OCI-LY7 (cell line): ENCODE measurements at regions not wholly inside any gene's neighbourhood (a gene's known extent, or its start where the extent isn't known, plus 50 kb on each side); places are given as distances from the start of the nearest gene placed in this dataset.

ENCODE experiments used
- EZH2phosphoT487 ChIP-seq: fragments of 200-600 bp; sonication (generic); IDR thresholded peaks from 2 replicates; pipeline ENCODE4 v1.6.1; 2018; ENCODE audit warnings: low read depth, borderline replicate concordance, mild to moderate bottlenecking, mixed run types, antibody characterized with exemption, low read length, moderate library complexity, mixed read lengths
- TF ChIP-seq, protein P1 (sequence below): fragments of 200-600 bp; sonication (generic); conservative IDR thresholded peaks from 2 replicates; pipeline ENCODE4 v1.5.1; 2014; ENCODE audit warnings: mild to moderate bottlenecking, antibody characterized with exemption, low read length, moderate library complexity, mixed read lengths

- TF ChIP-seq, protein P1, sequence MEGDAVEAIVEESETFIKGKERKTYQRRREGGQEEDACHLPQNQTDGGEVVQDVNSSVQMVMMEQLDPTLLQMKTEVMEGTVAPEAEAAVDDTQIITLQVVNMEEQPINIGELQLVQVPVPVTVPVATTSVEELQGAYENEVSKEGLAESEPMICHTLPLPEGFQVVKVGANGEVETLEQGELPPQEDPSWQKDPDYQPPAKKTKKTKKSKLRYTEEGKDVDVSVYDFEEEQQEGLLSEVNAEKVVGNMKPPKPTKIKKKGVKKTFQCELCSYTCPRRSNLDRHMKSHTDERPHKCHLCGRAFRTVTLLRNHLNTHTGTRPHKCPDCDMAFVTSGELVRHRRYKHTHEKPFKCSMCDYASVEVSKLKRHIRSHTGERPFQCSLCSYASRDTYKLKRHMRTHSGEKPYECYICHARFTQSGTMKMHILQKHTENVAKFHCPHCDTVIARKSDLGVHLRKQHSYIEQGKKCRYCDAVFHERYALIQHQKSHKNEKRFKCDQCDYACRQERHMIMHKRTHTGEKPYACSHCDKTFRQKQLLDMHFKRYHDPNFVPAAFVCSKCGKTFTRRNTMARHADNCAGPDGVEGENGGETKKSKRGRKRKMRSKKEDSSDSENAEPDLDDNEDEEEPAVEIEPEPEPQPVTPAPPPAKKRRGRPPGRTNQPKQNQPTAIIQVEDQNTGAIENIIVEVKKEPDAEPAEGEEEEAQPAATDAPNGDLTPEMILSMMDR = no peak
- no peak for TF ChIP-seq EZH2phosphoT487
Observed at GRCh38 chr4:147094238-147094637, 148.6 kb upstream of the TTC29 start.
